MCF 10A (cell line): ENCODE measurements at regions not wholly inside any gene's neighbourhood (a gene's known extent, or its start where the extent isn't known, plus 50 kb on each side); places are given as distances from the start of the nearest gene placed in this dataset.

Source experiments
- BruUV-seq: library from RNA; stranded (reverse); fragments of 400-500 nt; replicated peaks from 2 replicates; lab custom pipeline; 2021; lab: Mats Ljungman, UMichigan
- CTCF ChIA-PET: fragments of 300-600 bp; sonication (Branson Sonifier 250); formaldehyde crosslinking; extraction: SDS; loops from one replicate; lab custom pipeline; 2021; ENCODE audit warnings: antibody characterized with exemption, inconsistent platforms; lab: Yijun Ruan, JAX
- POLR2A ChIA-PET: fragments of 300-600, 350-650 bp; sonication (Branson Sonifier 250); formaldehyde crosslinking; extraction: SDS; loops from one replicate; lab custom pipeline; 2020; ENCODE audit warnings: antibody characterized with exemption, inconsistent platforms; lab: Yijun Ruan, JAX
- DNase-seq: peaks from one replicate; pipeline ENCODE4 v3.0.0-alpha.2; 2018; ENCODE audit not compliant: unreplicated experiment
- H3K27ac Mint-ChIP-seq: one replicate; pipeline ENCODE4 v1.8.0; 2022; ENCODE audit warnings: mild to moderate bottlenecking, low read depth, mixed read lengths; ENCODE audit not compliant: unreplicated experiment
- H3K27me3 Mint-ChIP-seq: one replicate; pipeline ENCODE4 v1.8.0; 2022; ENCODE audit warnings: mixed read lengths; ENCODE audit not compliant: insufficient read depth, unreplicated experiment
- H3K36me3 Mint-ChIP-seq: one replicate; pipeline ENCODE4 v1.8.0; 2022; ENCODE audit warnings: mild to moderate bottlenecking, moderate library complexity, mixed read lengths; ENCODE audit not compliant: insufficient read depth, unreplicated experiment
- H3K4me1 Mint-ChIP-seq: one replicate; pipeline ENCODE4 v1.8.0; 2022; ENCODE audit warnings: mixed read lengths; ENCODE audit not compliant: insufficient read depth, unreplicated experiment
- H3K4me3 Mint-ChIP-seq: one replicate; pipeline ENCODE4 v1.8.0; 2022; ENCODE audit warnings: mild to moderate bottlenecking, moderate library complexity, mixed read lengths; ENCODE audit not compliant: unreplicated experiment
- H3K9me3 Mint-ChIP-seq: one replicate; pipeline ENCODE4 v1.8.0; 2022; ENCODE audit warnings: mixed read lengths; ENCODE audit not compliant: unreplicated experiment
- CTCF ChIP-seq: fragments of 200-600 bp; IDR thresholded peaks from one replicate; pipeline ENCODE4 v1.8.0; 2022; ENCODE audit warnings: antibody characterized with exemption, mild to moderate bottlenecking; ENCODE audit not compliant: unreplicated experiment
- intact Hi-C: fragments of 100-400 bp; cut with micrococcal nuclease; formaldehyde crosslinking; loops from 2 replicates; pipeline ENCODE4 v1.14.1; 2022

- ChIA-PET POLR2A (no interaction called here), CTCF (interaction anchor here (0.5 to 0.7 kb wide), 3 partner anchors 31 to 211 kb away, joined by 3 to 4 read pairs (median 3); no protein-coding TSS in a partner anchor)
- Mint-ChIP-seq H3K27me3 (no peaks in the 10 kb centered on the region), H3K36me3 (no peaks in the 10 kb centered on the region), H3K27ac (no peak overlapping the region), H3K4me1 (no peaks in the 10 kb centered on the region), H3K9me3 (no peaks in the 10 kb centered on the region), H3K4me3 (no peak overlapping the region)
- TF ChIP-seq CTCF: no peak
- BruUV-seq: no TSS peak
- intact Hi-C loops: no loop called here
- DNase-seq: no peak
These were observed 94.0 kb downstream of the RPS29 start for GRCh38 chr14:49492151-49492550.

- ChIA-PET CTCF (interaction anchor here (1.2 to 1.5 kb wide), 3 partner anchors 9 to 27 kb away, joined by 3 to 5 read pairs (median 4); no protein-coding TSS in a partner anchor), POLR2A (no interaction called here)
- no peak for TF ChIP-seq CTCF
- Mint-ChIP-seq H3K9me3 (no peaks in the 10 kb centered on the region), H3K4me1 (no peaks in the 10 kb centered on the region), H3K27ac (no peak overlapping the region), H3K4me3 (no peak overlapping the region), H3K36me3 (no peaks in the 10 kb centered on the region), H3K27me3 (peaks cover 14% of the 10 kb centered on the region)
- BruUV-seq: no TSS peak
- no peak for DNase-seq
- intact Hi-C loops: no loop called here
These were observed 96.8 kb downstream of the RPS29 start for GRCh38 chr14:49489341-49489740.

DNA sequence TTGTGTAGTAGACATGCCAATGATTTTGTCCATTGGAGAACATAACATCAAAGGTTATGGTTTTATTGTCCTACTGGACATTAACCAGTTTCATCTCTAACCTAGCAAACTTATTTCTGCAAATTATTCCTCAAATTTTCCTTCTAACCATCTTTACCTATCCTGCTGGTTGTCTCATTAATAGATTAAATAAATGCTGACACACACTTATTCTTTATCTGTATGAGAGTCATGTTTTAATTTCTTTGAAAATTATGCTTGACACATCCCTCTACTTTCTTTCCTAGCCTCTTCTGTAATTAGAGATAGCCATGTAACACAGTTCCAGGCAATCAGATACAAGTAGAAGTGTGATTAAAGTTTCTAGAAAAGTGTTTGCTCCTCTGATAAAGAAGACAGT is 98.9 kb downstream of the RPS29 start:
- ChIA-PET CTCF (no interaction called here), POLR2A (no interaction called here)
- Mint-ChIP-seq H3K27ac (no peak overlapping the region), H3K9me3 (no peaks in the 10 kb centered on the region), H3K4me1 (no peaks in the 10 kb centered on the region), H3K27me3 (peaks cover 21% of the 10 kb centered on the region), H3K4me3 (no peak overlapping the region), H3K36me3 (no peaks in the 10 kb centered on the region)
- intact Hi-C loops: no loop called here
- no TSS peak for BruUV-seq
- no peak for TF ChIP-seq CTCF
- no peak for DNase-seq

DNA sequence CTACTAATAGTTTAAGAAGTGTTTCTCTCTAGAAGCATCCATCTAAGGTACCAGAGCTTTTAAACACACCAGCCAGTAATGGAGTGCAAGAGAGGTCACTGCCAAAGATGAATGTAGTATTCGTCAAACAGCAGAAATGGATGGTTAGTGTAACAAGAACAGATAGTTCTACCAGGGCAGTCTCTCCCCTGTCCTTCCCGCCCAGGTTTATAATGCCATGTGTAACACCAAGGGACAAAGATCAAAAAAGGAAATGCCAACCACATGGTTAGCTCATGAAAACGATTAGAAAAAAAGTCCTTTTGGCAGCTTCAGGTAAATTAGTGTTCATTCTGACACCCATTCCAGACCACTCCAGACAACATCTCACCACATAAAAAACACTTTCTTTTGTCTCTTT is 100.9 kb downstream of the RPS29 start:
- no peak overlapping the region for H3K27ac Mint-ChIP-seq
- no peak overlapping the region for H3K4me3 Mint-ChIP-seq
- peaks cover 21% of the 10 kb centered on the region for H3K27me3 Mint-ChIP-seq
- DNase-seq: no peak
- POLR2A ChIA-PET: no interaction called here
- CTCF ChIA-PET: interaction anchor here (0.5 to 2.7 kb wide), 5 partner anchors 10 to 282 kb away, joined by 3 to 13 read pairs (median 3); no protein-coding TSS in a partner anchor
- H3K9me3 Mint-ChIP-seq: peaks cover 11% of the 10 kb centered on the region
- H3K36me3 Mint-ChIP-seq: no peaks in the 10 kb centered on the region
- no peaks in the 10 kb centered on the region for H3K4me1 Mint-ChIP-seq
- no TSS peak for BruUV-seq
- TF ChIP-seq CTCF: no peak
- intact Hi-C loops: no loop called here
